Right renal pelvis (tissue), 4 donors: ENCODE measurements at regions not wholly inside any gene's neighbourhood (a gene's known extent, or its start where the extent isn't known, plus 50 kb on each side); places are given as distances from the start of the nearest gene placed in this dataset.
A peak's percentile ranks its signal among the peaks of the same experiment; 100 is the strongest.

Experiments
- DNase-seq, 4 donors: peaks; one replicate each; pipeline ENCODE4 v3.0.0-alpha.2; 2013; ENCODE audit warnings: low read depth in 4 of 4, low spot score in 3 of 4, missing footprints in 1 of 4

- DNase-seq = no peak
Observed at GRCh38 chr12:105831372-105831771, 307.4 kb downstream of the NUAK1 start.

GRCh38 chr12:105832021-105832420, 306.7 kb downstream of the NUAK1 start:
- DNase-seq = no peak

- DNase-seq = no peak
Observed at GRCh38 chr12:105832806-105833205, 305.9 kb downstream of the NUAK1 start.

GRCh38 chr12:105834496-105834895, 304.3 kb downstream of the NUAK1 start:
- DNase-seq = no peak

GRCh38 chr12:105835580-105836241, 303.0 kb downstream of the NUAK1 start:
- no peak for DNase-seq

GRCh38 chr12:105836242-105836622, 302.5 kb downstream of the NUAK1 start:
- DNase-seq = no peak

- no peak for DNase-seq
Observed at GRCh38 chr12:105839629-105840127, 299.1 kb downstream of the NUAK1 start.

GRCh38 chr12:105840384-105840783, 298.4 kb downstream of the NUAK1 start:
- DNase-seq = no peak

- DNase-seq = peak; percentile 20 to 68 (median 51)
Observed at GRCh38 chr12:105841840-105842239, 296.9 kb downstream of the NUAK1 start.

- no peak for DNase-seq
Observed at GRCh38 chr12:105843561-105843960, 295.2 kb downstream of the NUAK1 start.

- no peak for DNase-seq
Observed at GRCh38 chr12:105843986-105844760, 294.6 kb downstream of the NUAK1 start.

GRCh38 chr12:105846331-105846730, 292.4 kb downstream of the NUAK1 start:
- no peak for DNase-seq

- DNase-seq = no peak
Observed at GRCh38 chr12:105847068-105847467, 291.7 kb downstream of the NUAK1 start.

- DNase-seq = no peak
Observed at GRCh38 chr12:105848286-105848685, 290.5 kb downstream of the NUAK1 start.

- DNase-seq = no peak
Observed at GRCh38 chr12:105850103-105850968, 288.4 kb downstream of the NUAK1 start.

GRCh38 chr12:105852496-105852895, 286.3 kb downstream of the NUAK1 start:
- no peak for DNase-seq

- no peak for DNase-seq
Observed at GRCh38 chr12:105852951-105853350, 285.8 kb downstream of the NUAK1 start.

GRCh38 chr12:105854071-105854470, 284.7 kb downstream of the NUAK1 start:
- DNase-seq = no peak

GRCh38 chr12:105855361-105856047, 283.2 kb downstream of the NUAK1 start:
- DNase-seq = no peak

- DNase-seq = no peak
Observed at GRCh38 chr12:105856048-105856405, 282.7 kb downstream of the NUAK1 start.
